ENCODE measurements at regions not wholly inside any gene's neighbourhood (a gene's known extent, or its start where the extent isn't known, plus 50 kb on each side); places are given as distances from the start of the nearest gene placed in this dataset.

- TF ChIP-seq EZH2 (IDR thresholded peaks at IDR 0.05; ENCODE audit: borderline replicate concordance, low read length) (no peak), CTCF (conservative IDR thresholded peaks at IDR 0.05 in 1 of 2, IDR thresholded peaks at IDR 0.05 in 1 of 2; ENCODE audit: extremely low read depth in 1 of 2, insufficient read depth in 1 of 2, low read depth in 1 of 2, low read length in 2 of 2) (no peak)
These were observed 74.3 kb downstream of the RPUSD4 start for GRCh38 chr11:126137136-126137535.
